GM12874 (cell line): ENCODE measurements at regions not wholly inside any gene's neighbourhood (a gene's known extent, or its start where the extent isn't known, plus 50 kb on each side); places are given as distances from the start of the nearest gene placed in this dataset.

Source experiments
- TF ChIP-seq, protein P1 (sequence below): IDR thresholded peaks from 2 replicates; pipeline ENCODE4 v1.5.1; 2011; ENCODE audit warnings: low read depth, mild to moderate bottlenecking, control low read depth, low read length, moderate library complexity; ENCODE audit not compliant: insufficient read depth

DNA sequence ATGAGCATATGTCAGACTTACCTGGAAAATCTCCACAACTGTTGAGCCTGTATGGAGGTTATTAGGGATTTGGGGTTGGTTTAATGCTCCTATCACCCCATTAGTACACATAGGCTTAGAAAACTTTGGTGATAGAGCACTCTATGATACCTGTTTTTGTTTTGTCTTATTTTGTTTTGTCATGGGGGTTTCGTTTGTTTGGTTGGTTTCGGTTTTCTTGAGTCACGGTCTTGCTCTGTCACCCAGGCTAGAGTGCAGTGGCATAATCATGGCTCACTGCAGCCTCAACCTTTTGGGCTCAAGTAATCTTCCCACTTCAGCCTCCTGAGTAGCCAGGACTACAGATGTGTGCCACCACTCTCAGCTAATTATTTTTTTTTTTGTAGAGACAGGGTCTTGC is 70.0 kb downstream of the MZT1 start:
- TF ChIP-seq, protein P1, sequence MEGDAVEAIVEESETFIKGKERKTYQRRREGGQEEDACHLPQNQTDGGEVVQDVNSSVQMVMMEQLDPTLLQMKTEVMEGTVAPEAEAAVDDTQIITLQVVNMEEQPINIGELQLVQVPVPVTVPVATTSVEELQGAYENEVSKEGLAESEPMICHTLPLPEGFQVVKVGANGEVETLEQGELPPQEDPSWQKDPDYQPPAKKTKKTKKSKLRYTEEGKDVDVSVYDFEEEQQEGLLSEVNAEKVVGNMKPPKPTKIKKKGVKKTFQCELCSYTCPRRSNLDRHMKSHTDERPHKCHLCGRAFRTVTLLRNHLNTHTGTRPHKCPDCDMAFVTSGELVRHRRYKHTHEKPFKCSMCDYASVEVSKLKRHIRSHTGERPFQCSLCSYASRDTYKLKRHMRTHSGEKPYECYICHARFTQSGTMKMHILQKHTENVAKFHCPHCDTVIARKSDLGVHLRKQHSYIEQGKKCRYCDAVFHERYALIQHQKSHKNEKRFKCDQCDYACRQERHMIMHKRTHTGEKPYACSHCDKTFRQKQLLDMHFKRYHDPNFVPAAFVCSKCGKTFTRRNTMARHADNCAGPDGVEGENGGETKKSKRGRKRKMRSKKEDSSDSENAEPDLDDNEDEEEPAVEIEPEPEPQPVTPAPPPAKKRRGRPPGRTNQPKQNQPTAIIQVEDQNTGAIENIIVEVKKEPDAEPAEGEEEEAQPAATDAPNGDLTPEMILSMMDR = no peak

DNA sequence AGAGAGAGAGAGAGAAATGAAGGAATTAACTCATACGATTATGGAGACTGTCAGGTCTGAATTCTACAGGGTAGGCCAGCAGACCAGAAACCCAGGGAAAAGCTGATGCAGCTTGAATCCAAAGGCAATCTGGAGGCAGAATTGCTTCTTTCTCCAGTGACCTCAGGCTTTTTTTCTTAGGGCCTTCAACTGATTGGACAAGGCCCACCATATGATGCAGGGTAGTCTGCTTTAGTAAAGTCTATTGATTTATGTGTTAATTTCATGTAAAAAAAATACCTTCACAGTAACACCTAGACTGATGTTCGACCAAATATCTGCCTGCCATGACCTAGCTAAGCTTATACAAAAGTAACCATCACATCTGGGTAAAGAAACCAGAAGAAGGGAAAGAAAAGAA is 71.1 kb downstream of the MZT1 start:
- TF ChIP-seq, protein P1 = no peak

- TF ChIP-seq, protein P1 = no peak
Measured at GRCh38 chr13:72653506-72653905, 73.9 kb downstream of the MZT1 start.

GRCh38 chr13:72652681-72653080 is 74.7 kb downstream of the MZT1 start:
- TF ChIP-seq, protein P1 = no peak

GRCh38 chr13:72651144-72651543 is 76.3 kb downstream of the MZT1 start:
- TF ChIP-seq, protein P1 = no peak

DNA sequence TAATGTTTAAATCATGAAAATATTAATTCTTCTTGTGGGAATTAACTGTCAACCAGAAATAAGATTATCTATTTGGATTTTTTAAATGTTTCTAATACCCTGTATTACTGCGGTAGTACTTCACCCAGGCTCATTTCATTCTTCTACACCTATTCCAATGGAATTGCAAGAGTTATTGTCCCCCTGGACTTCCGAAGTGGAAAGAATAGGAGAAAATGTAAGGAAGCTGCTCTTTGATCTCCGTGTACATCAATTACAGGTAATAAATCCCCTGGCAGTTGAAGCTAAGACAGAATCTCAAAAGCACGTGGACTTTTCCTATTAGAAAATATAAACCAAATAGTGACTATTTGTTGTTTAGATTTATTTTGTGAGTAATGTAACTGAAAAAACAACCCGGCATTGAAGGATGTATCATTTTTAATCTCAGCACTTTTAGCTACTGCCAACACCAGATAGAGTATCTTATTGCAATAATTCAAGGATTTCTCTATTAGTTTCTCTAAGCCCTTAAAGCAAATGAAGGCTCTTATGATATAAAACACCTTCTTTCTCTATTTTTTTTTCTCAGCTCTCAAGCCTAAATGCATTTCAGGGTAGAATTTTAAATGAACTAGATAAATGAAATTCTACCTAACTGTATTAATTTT is 77.3 kb downstream of the MZT1 start:
- TF ChIP-seq, protein P1 = no peak

DNA sequence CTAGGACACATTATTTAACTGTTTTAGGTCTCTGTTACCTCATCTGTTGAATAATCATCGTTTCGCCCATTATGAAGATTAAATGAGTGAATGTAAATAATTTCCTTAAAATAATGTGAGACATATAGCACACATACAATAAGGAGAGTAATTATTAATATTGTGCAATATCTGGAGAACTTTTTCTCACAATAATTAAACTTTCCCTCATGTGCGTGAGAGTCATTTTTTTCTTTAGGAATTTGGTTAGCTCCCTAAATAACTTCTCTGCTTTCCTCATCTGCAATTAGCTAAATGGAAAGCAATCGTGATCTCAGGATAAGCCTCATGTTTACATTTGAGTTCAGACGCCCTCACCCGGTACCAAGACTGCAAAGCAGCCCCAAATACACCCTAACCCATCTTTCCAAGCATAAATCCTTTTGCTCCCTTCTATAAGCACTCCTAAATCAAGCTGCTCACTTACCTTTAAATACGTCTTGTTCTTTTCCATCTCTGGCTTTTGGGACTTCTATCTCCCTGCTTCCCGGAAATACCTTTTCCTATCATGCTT is 78.8 kb downstream of the MZT1 start:
- TF ChIP-seq, protein P1 = no peak
